ENCODE measurements at regions not wholly inside any gene's neighbourhood (a gene's known extent, or its start where the extent isn't known, plus 50 kb on each side); places are given as distances from the start of the nearest gene placed in this dataset.

DNA sequence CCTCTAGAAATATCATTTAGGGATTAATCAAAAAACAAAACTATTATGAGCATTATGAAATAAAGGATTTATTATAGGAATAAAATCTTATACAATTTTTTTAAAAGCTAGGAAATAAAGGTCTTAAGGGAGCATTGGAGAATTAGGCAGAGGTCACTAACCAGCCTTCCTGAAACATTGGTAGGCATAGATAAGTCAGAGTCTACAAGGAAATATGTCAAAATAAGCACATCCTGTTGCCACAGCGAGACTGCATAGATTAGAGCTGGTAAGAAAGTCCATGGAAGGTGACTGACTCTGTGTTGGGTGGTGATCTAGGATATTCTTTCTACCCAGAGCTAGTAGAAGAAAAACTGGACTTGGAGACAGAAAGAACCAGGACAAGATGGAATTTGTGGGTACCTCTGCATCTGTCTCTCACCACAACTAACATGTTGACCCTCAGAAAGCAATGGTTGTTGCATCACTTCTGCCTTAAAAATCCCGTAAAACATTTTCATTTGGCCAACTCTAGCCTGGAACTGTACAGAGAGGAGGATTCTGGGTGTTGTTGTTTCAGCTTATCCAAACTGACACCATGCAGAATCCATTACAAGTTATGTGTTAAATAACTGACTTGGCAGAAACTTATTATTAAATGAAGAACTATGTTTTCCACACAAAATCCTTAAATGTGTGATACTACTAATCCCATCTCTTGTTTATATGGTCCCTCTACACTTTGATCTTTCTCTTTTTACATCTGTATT, 77.1 kb downstream of the FBXO5 start:
- no peak for DNase-seq

DNA sequence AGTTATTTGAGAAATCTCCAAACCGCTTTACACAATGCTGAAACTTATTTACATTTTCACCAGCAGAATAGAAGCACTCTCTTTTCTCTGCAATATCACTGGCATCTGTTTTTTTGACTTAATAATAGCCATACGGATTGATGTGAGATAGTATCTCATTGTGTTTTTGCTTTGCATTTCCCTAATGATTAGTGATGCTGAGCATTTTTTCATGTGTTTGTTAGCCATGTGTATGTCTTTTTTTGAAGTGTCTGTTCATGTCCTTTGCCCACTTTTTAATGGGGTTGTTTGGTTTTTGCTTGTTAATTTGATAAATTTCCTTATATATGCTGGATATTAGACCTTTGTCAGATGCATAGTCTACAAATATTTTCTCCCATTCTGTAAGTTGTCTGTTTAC, 73.6 kb downstream of the FBXO5 start:
- DNase-seq, result no peak

DNA sequence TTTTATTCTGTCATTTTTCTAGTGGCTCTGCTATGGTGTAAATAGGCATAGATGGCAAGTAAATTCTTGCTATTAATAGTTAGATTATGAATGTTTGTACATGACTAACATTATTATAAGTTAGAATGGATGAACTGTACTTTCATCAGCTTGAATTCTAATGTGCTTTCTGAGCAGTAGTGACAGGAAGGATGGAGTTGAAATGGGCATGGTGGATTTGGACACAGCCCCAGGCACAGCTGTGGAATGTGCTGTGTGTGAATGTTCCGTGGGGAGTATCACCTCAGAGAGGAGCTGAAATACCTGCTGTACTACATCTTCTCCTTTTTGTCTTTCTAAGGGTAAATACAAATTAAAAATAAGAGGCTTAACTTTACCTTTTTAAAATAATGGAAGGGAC, 66.8 kb downstream of the FBXO5 start:
- no peak for DNase-seq

DNA sequence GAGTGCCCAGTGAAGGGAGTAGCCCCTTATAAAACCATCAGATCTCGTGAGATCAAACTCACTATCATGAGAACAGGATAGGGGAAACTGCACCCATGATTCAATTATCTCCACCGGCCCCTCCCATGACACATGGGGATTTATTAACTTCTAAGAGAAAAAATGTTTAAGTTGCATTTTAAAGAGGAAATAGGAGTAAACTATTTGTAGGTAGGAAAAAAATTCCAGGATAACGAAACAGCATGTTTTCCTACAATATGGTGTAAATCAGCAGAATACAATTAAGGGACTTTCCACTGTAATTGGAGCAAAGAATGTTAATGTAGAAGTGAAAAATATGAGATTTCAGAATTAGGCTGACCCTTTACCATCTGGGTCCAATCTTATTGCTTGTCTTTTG, 63.9 kb downstream of the FBXO5 start:
- no peak for DNase-seq

DNA sequence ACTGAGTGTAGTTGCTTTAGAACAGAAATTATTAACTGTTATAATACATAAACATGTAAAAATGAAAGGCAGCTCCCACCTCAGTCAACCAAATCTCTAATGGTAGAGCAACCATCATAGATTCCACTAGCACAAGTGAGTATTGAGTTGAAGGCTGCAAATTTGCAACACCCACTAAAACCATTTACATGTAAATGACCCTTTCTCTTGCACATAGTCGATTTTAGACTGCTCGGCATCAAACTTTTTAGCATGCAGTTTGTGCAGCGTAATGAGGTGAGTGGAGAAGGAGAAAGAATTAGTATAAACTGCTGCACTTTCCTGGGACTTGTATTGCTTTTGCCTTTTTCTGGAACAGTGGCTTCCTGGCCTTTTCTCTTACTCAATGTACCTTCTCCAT, 62.8 kb downstream of the FBXO5 start:
- no peak for DNase-seq
